Mesothelial cell of epicardium (in vitro differentiated cells): ENCODE measurements at regions not wholly inside any gene's neighbourhood (a gene's known extent, or its start where the extent isn't known, plus 50 kb on each side); places are given as distances from the start of the nearest gene placed in this dataset.

Source experiments
- DNase-seq, 2 experiments: peaks; one replicate each; pipeline ENCODE4 v3.0.0; 2021; ENCODE audit warnings: low spot score in 2 of 2; ENCODE audit not compliant: unreplicated experiment in 2 of 2
- H3K27ac Mint-ChIP-seq: 2 replicates; pipeline ENCODE4 v1.8.0; 2021; ENCODE audit warnings: mixed read lengths
- H3K27me3 Mint-ChIP-seq: 2 replicates; pipeline ENCODE4 v1.8.0; 2021; ENCODE audit warnings: low read depth, mixed read lengths
- H3K36me3 Mint-ChIP-seq: 2 replicates; pipeline ENCODE4 v1.8.0; 2021; ENCODE audit warnings: mixed read lengths
- H3K4me1 Mint-ChIP-seq: 2 replicates; pipeline ENCODE4 v1.8.0; 2021; ENCODE audit warnings: mixed read lengths
- H3K4me3 Mint-ChIP-seq: 2 replicates; pipeline ENCODE4 v1.8.0; 2021; ENCODE audit warnings: mild to moderate bottlenecking, moderate library complexity, mixed read lengths
- H3K9me3 Mint-ChIP-seq: 2 replicates; pipeline ENCODE4 v1.8.0; 2021; ENCODE audit warnings: mixed read lengths
- TF ChIP-seq, protein P1 (sequence below): fragments of 200-600 bp; sonication (generic); IDR thresholded peaks from one replicate; pipeline ENCODE4 v1.5.0; 2021; ENCODE audit warnings: antibody characterized with exemption; ENCODE audit not compliant: unreplicated experiment

DNA sequence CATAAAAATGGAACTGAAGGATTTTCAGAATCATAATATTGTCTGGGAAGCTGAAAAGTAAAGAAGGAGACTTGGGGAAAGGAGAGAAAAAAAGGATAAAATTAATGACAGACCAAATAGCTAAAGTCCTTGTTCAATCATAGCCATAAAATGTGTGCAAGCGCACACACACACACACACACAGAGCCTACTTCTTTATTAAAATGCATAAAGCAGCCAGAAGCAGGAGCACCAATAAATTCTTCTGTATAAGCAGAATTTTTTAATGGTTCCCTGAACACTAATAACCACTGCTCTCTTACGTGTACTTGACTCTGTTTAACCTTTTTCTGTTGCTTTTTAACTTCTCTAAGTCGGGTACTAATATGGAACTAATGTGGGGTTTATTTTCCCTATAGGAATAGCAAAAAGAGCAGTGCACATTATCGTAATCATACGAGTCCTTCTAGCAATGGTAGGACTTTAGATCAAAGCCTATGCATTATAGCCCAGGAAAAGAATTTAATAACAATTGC is 131.0 kb upstream of the PSMD7 start:
- peaks cover 3% of the 10 kb centered on the region for H3K36me3 Mint-ChIP-seq
- H3K9me3 Mint-ChIP-seq: peaks cover 30% of the 10 kb centered on the region
- TF ChIP-seq, protein P1, sequence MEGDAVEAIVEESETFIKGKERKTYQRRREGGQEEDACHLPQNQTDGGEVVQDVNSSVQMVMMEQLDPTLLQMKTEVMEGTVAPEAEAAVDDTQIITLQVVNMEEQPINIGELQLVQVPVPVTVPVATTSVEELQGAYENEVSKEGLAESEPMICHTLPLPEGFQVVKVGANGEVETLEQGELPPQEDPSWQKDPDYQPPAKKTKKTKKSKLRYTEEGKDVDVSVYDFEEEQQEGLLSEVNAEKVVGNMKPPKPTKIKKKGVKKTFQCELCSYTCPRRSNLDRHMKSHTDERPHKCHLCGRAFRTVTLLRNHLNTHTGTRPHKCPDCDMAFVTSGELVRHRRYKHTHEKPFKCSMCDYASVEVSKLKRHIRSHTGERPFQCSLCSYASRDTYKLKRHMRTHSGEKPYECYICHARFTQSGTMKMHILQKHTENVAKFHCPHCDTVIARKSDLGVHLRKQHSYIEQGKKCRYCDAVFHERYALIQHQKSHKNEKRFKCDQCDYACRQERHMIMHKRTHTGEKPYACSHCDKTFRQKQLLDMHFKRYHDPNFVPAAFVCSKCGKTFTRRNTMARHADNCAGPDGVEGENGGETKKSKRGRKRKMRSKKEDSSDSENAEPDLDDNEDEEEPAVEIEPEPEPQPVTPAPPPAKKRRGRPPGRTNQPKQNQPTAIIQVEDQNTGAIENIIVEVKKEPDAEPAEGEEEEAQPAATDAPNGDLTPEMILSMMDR: no peak
- no peak overlapping the region for H3K27ac Mint-ChIP-seq
- no peak for DNase-seq
- peaks cover 4% of the 10 kb centered on the region for H3K4me1 Mint-ChIP-seq
- peaks cover 1% of the 10 kb centered on the region for H3K27me3 Mint-ChIP-seq
- no peak overlapping the region for H3K4me3 Mint-ChIP-seq

GRCh38 chr16:74160759-74161158 is 135.9 kb upstream of the PSMD7 start:
- no peak overlapping the region for H3K27ac Mint-ChIP-seq
- peaks cover 33% of the 10 kb centered on the region for H3K9me3 Mint-ChIP-seq
- peaks cover 3% of the 10 kb centered on the region for H3K36me3 Mint-ChIP-seq
- peaks cover 1% of the 10 kb centered on the region for H3K27me3 Mint-ChIP-seq
- peaks cover 2% of the 10 kb centered on the region for H3K4me1 Mint-ChIP-seq
- TF ChIP-seq, protein P1: no peak
- no peak overlapping the region for H3K4me3 Mint-ChIP-seq
- DNase-seq: no peak

- no peaks in the 10 kb centered on the region for H3K27me3 Mint-ChIP-seq
- no peak for DNase-seq
- H3K36me3 Mint-ChIP-seq: no peaks in the 10 kb centered on the region
- TF ChIP-seq, protein P1: no peak
- peaks cover 17% of the 10 kb centered on the region for H3K9me3 Mint-ChIP-seq
- H3K27ac Mint-ChIP-seq: no peak overlapping the region
- H3K4me3 Mint-ChIP-seq: no peak overlapping the region
- no peaks in the 10 kb centered on the region for H3K4me1 Mint-ChIP-seq
These were observed 142.8 kb upstream of the PSMD7 start for GRCh38 chr16:74153773-74154172.

- Mint-ChIP-seq H3K27ac (no peak overlapping the region), H3K4me1 (no peaks in the 10 kb centered on the region), H3K27me3 (peaks cover 22% of the 10 kb centered on the region), H3K36me3 (no peaks in the 10 kb centered on the region), H3K9me3 (peaks cover 5% of the 10 kb centered on the region), H3K4me3 (no peak overlapping the region)
- TF ChIP-seq, protein P1: no peak
- DNase-seq: no peak
These were observed 150.0 kb upstream of the PSMD7 start for GRCh38 chr16:74146643-74147042.

DNA sequence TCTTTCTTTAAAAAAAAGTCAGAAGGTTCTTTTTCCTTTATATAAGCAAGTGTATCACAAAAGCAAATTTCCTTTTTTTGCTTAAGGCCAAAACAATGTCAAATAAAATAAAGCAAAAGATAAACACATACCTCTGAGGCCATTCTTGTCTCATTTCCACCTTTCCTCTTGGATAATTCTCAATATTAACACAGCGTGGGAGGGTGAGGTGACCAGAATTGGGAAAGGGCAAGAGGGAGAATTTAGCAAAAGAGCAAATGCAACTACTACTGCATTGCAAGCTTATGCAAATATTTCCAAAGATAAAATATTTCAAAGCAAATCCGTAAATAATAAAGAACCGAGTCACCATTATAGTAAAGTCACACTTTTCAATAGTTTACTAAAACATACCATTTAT is 153.4 kb upstream of the PSMD7 start:
- Mint-ChIP-seq H3K4me1 (no peaks in the 10 kb centered on the region), H3K4me3 (no peak overlapping the region), H3K27ac (no peak overlapping the region), H3K9me3 (peaks cover 16% of the 10 kb centered on the region), H3K27me3 (peaks cover 24% of the 10 kb centered on the region), H3K36me3 (no peaks in the 10 kb centered on the region)
- TF ChIP-seq, protein P1: no peak
- no peak for DNase-seq

GRCh38 chr16:74141015-74141414 is 155.6 kb upstream of the PSMD7 start:
- H3K36me3 Mint-ChIP-seq: no peaks in the 10 kb centered on the region
- no peaks in the 10 kb centered on the region for H3K4me1 Mint-ChIP-seq
- TF ChIP-seq, protein P1: no peak
- H3K9me3 Mint-ChIP-seq: peaks cover 16% of the 10 kb centered on the region
- no peak for DNase-seq
- H3K4me3 Mint-ChIP-seq: no peak overlapping the region
- H3K27me3 Mint-ChIP-seq: peaks cover 22% of the 10 kb centered on the region
- H3K27ac Mint-ChIP-seq: no peak overlapping the region
